GM12878 (cell line): ENCODE measurements at regions not wholly inside any gene's neighbourhood (a gene's known extent, or its start where the extent isn't known, plus 50 kb on each side); places are given as distances from the start of the nearest gene placed in this dataset.

Source experiments
- EZH2 ChIP-seq: IDR thresholded peaks from 2 replicates; pipeline ENCODE4 v1.6.1; 2012; ENCODE audit warnings: low read depth, mild to moderate bottlenecking, control low read depth, inconsistent platforms, low read length, borderline replicate concordance; ENCODE audit not compliant: control insufficient read depth
- POLR2A ChIP-seq: IDR thresholded peaks from 2 replicates; pipeline ENCODE4 v1.6.1; 2011; ENCODE audit warnings: low read depth, mild to moderate bottlenecking, low read length

DNA sequence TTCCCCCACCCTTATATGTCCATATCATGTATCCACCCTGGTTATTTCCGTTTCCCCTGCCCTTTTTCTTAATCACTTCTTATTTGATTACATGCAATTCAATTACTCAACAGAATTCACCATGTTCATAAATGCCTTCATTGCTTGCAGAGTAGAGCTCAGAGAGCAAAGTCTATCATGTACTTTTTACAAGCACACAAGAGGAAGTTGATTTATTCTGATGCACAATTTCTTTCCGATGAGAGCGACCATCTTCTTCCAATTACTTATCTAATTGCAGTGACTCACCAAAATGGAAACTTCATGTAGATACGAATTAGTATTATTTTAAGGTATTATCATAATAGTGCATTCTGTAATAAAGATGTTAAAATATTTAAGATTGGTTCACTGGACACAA, 430.5 kb upstream of the KLF6 start:
- no peak for TF ChIP-seq EZH2
- no peak for TF ChIP-seq POLR2A
